MG63 (cell line): ENCODE measurements at regions not wholly inside any gene's neighbourhood (a gene's known extent, or its start where the extent isn't known, plus 50 kb on each side); places are given as distances from the start of the nearest gene placed in this dataset.

Source experiments
- DNase-seq: peaks from one replicate; pipeline ENCODE4 v3.0.0-alpha.2; 2020
- H3K27me3 ChIP-seq: fragments of 250-450 bp; sonication (Bioruptor Pico); 2 replicates; pipeline ENCODE4 v1.5.1; 2020; ENCODE audit warnings: mild to moderate bottlenecking, moderate library complexity
- H3K36me3 ChIP-seq: fragments of 250-450 bp; sonication (Bioruptor Pico); 2 replicates; pipeline ENCODE4 v1.5.1; 2020; ENCODE audit warnings: mild to moderate bottlenecking, moderate library complexity
- H3K4me3 ChIP-seq: fragments of 250-450 bp; sonication (Bioruptor Pico); 2 replicates; pipeline ENCODE4 v1.5.1; 2020; ENCODE audit warnings: mild to moderate bottlenecking, moderate library complexity
- H3K9me3 ChIP-seq: fragments of 250-450 bp; sonication (Bioruptor Pico); 2 replicates; pipeline ENCODE4 v1.5.1; 2020; ENCODE audit warnings: mild to moderate bottlenecking, moderate library complexity

DNA sequence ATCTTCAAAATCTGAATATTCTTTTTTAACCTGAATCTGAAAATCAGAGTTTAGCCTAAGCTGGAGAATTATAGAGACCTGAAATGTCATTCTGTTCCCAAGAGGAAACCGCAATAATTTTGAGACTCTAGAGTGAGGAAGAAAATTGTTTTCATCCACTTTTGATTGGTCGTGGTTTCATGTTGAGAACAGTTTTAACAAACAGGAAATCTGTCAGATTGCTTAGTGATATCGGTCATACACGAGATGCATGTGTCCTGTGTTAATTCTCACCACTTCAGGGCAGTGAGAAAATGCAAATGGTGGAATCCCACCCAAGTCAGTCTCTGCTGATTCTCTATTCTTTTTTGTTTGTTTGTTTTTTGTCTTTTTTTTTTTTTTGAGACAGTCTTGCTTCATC is 1498.5 kb upstream of the TMEM132C start:
- Histone ChIP-seq H3K27me3 (no peaks in the 10 kb centered on the region), H3K4me3 (no peak overlapping the region)
- DNase-seq: no peak

DNA sequence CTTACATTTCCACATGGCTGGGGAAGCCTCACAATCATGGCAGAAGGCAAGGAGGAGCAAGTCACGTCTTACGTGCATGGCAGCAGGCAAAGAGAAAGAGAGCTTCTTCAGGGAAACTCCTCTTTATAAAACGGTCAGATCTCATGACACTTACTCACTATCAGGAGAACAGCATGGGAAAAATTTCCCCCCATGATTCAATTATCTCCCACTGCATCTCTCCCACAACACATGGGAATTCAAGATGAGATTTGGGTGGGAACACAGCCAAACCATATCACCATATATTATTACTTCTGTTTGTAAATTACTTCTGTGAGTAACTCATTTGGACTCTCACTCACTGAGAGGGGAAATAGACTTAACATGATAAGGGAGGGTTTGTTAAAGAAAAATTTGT is 1496.8 kb upstream of the TMEM132C start:
- Histone ChIP-seq H3K27me3 (no peaks in the 10 kb centered on the region), H3K36me3 (peaks cover 18% of the 10 kb centered on the region), H3K9me3 (peaks cover 12% of the 10 kb centered on the region), H3K4me3 (peak overlapping the region; percentile 68)
- DNase-seq: no peak

More for the DNA sequence above, 1498.5 kb upstream of the TMEM132C start:
- Histone ChIP-seq H3K9me3 (peaks cover 22% of the 10 kb centered on the region), H3K36me3 (peaks cover 25% of the 10 kb centered on the region)

DNA sequence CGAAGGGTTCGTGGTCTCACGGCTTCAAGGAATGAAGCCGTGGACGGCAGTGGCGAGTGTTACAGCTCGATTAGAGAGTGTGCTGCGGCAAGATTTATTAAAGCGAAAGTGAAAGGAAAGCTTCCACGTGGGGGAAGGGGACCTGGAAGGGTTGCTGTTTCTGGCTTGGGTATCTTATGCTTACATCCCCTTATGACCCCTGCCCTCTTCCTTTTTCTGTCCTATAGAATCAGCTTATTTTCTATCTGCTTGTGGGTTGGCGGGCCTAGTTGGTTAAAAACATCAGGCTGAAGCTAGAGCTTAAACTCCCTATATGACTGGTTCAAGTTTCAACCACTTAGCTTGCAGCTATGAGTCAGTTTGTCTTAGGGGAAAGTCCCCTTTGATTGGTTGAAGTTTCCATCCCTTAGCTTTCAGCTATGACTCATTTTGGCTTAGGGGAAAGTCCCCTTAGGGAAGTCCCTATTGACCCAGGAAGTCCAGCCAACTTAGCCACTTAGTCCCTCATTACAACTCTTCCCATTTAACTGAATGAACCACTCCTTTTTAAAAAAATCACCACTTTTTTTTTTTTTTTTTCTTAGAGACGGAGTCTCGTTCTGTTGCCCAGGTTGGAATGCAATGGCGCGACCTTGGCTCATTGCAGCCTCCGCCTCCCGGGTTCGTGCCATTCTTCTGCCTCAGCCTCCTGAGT is 1494.7 kb upstream of the TMEM132C start:
- H3K9me3 ChIP-seq: peaks cover 10% of the 10 kb centered on the region
- peak overlapping the region; percentile 68 for H3K4me3 ChIP-seq
- DNase-seq: peak; percentile 81
- H3K36me3 ChIP-seq: peaks cover 18% of the 10 kb centered on the region
- H3K27me3 ChIP-seq: no peaks in the 10 kb centered on the region

DNA sequence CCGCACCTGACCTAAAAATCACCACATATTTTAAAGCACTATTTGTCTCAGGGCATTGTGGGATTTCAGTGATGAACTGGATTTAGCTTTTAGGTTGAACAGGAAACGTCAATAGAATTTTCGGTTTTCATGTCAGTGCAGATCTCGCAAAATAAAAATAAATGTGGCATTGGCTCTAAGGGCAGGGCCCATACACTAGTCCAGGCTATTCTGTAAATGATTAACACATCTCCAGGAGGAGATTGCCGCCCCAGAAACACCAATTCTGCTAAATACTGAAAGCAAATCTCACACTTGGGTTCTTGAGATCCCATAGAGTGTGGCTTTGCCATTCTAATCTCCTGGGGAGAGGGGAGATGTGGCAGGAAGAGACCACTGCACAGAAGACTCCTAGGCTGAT is 1494.0 kb upstream of the TMEM132C start:
- peaks cover 10% of the 10 kb centered on the region for H3K9me3 ChIP-seq
- H3K27me3 ChIP-seq: no peaks in the 10 kb centered on the region
- peak overlapping the region; percentile 68; the same call in 1 of the 2 replicates for H3K4me3 ChIP-seq
- peaks cover 13% of the 10 kb centered on the region for H3K36me3 ChIP-seq
- no peak for DNase-seq

DNA sequence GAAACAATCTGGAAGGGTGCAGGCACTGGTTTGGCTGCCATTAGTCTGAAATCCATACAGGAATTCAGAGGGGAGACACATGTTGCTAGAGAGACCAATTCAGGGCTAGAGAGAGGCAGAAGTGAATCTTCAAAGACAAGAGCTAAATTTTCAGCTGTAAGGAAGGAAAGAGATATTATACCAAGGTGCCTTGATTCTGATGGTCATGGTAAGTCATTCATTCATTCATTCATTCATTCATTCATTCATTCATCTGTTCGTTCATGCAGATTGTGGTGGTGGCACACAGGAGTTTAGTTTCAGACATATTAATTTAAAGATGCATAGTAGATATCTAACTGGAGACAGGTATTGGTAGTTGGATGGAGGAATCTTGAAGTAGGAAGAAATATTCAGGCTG is 1493.5 kb upstream of the TMEM132C start:
- no peak for DNase-seq
- H3K9me3 ChIP-seq: peaks cover 8% of the 10 kb centered on the region
- H3K36me3 ChIP-seq: peaks cover 9% of the 10 kb centered on the region
- no peaks in the 10 kb centered on the region for H3K27me3 ChIP-seq
- H3K4me3 ChIP-seq: no peak overlapping the region

DNA sequence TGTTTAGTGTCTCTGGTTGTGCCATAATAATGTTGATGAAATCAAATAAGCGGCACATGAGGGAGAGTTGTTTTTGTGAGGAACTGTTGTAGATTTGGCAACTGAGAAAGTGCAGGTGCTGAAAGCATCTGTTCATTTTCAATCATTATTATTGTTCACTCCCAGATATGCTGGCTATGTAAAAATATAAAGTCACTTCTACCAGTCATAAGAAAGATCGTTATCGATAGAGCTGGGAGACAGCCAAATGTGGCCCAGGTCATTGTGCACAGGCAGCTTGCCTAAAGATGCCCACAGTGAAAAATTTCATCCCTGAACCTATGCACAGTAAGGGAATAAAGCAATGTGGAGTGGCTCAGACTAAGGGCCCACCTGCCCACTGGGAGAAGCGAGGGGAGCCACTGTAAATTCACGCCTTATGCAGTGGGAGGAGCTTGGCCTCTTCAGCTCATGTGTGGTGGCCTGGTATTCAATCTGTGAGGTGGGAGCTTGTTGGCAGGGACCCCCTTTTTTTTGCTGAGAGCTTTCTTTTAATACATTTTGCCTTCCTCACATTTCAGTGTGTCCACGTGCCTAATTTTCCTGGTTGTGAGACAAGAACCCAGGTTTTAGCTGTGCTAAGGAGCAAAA is 1490.8 kb upstream of the TMEM132C start:
- no peak for DNase-seq

DNA sequence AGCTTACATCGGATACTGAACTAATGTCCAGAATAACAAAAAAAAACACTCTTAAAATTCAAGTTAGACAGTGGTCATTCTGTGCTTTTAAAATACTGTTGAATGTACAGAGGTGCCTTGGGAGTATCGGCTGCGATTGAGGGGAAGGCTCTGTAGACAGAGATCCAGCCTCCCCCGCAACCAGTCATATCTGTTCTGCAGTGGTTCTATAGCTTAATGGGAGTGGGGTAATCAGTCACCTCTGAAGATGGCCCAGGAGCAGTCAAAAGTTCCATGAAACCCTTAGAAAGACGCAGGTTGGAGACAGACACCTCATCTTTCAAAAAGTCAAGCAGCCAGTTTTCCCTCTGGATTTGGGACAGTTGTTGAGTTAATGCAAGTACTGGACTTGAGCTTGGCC is 1486.6 kb upstream of the TMEM132C start:
- no peak for DNase-seq
- no peak overlapping the region for H3K4me3 ChIP-seq
- no peaks in the 10 kb centered on the region for H3K36me3 ChIP-seq
- no peaks in the 10 kb centered on the region for H3K9me3 ChIP-seq
- no peaks in the 10 kb centered on the region for H3K27me3 ChIP-seq

More for the DNA sequence above, 1490.8 kb upstream of the TMEM132C start:
- H3K36me3 ChIP-seq: no peaks in the 10 kb centered on the region
- H3K4me3 ChIP-seq: no peak overlapping the region
- H3K9me3 ChIP-seq: no peaks in the 10 kb centered on the region
- H3K27me3 ChIP-seq: no peaks in the 10 kb centered on the region

DNA sequence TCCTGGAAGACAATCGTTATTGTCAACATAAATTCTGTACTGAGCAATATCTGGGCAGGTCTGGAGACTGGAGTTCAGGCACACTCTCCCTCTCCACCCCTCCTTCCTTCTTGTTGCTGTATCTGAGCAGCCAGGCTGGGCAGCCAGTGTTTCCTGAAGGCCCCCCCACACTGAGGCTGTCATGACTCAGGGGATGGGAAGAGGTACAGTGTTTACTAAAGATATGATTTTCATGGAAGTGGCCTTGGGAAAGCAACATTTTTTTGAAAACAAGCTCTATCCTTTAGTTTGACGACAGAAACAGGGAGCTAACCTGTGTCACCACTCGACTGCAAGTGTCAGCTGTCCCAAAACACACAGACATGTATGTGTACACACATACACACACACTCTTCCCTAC is 1485.4 kb upstream of the TMEM132C start:
- Histone ChIP-seq H3K4me3 (no peak overlapping the region), H3K36me3 (no peaks in the 10 kb centered on the region), H3K27me3 (no peaks in the 10 kb centered on the region), H3K9me3 (no peaks in the 10 kb centered on the region)
- peak; percentile 5 for DNase-seq

DNA sequence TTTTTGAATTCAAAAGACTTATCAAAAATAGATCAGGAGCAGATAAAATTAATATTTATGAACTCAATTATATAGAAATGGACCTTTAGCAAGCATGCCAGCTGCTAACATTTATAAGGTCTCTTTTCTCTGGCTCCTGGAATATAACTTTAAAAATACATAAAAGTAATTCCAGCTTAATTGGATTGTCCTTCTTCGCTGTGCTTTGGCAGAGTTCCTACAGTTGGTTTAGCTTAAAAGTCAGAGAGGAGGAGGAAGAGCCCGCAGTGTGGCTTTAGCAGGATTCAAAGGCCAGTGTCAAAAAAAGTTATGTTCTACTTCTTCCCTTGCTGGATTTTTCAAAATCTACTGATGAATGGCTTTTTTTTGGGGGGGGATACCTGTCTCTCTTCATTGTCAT is 1484.9 kb upstream of the TMEM132C start:
- Histone ChIP-seq H3K9me3 (no peaks in the 10 kb centered on the region), H3K27me3 (no peaks in the 10 kb centered on the region), H3K36me3 (no peaks in the 10 kb centered on the region), H3K4me3 (no peak overlapping the region)
- DNase-seq: no peak

DNA sequence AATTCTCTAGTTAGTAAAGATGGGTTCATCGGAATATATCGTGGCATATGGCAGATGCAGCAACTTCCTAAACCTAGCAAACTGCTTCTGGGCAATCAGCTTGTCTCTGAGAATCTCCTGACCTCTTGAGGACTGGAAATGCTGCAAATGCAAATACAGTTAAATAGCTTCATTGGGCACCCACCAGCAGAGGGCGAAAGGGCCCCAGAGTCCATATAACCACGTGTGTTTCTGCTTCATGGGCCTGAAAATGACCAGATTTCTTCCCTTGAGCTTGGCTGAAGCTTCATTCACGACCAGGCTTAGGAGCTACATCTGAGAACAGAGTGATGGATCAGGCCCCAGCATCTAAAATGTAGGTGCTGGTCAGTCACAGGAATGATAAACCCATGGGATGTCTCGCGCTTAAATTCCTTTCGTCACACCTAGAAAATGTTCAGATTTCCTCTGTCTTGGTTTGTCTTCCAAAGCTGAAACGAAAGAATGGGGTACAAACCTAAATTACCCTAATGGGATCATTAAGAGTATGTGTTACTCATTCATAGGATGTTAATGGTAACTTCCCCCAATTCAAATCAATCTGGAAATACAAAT is 1482.5 kb upstream of the TMEM132C start:
- no peaks in the 10 kb centered on the region for H3K36me3 ChIP-seq
- H3K27me3 ChIP-seq: no peaks in the 10 kb centered on the region
- no peaks in the 10 kb centered on the region for H3K9me3 ChIP-seq
- DNase-seq: peak; percentile 51
- H3K4me3 ChIP-seq: no peak overlapping the region

DNA sequence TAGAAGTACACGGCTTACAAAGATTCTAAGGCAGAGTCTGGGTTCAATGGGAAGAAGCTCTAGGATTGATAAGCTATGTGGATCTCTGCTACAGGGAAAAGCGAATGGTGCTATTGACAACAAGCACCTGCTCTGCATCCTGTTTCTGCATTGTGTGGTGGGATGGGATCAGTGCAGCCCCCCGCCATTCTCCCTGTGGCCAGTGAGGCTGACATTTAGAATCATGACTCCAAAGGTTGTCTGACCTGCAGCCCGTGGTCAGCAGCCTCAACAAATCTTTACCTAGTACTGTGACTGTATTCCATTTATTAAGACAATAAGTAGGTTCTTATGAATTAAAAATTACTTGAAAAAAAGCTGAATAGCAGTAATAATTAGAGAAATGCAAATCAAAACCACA is 1477.0 kb upstream of the TMEM132C start:
- Histone ChIP-seq H3K36me3 (no peaks in the 10 kb centered on the region), H3K27me3 (no peaks in the 10 kb centered on the region), H3K9me3 (no peaks in the 10 kb centered on the region), H3K4me3 (no peak overlapping the region)
- DNase-seq: no peak

DNA sequence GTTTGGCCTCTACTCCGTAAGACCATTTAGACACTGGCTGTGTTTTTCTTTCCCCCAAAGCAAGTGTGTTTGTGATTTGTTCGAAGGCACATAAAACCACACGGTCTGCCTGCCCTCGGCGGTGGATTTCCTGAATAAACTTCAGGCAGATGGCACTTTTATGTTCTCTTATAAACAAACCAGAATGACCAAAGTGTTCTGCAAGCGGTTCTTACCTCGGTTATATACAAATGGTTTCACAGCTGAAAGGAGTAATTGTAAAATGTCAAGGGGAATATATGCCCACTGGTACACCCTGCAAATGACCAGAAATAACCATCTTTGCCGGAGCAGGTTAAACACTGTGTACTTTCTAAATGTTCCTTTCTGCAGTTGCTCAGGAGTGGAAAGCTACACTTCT is 1475.8 kb upstream of the TMEM132C start:
- DNase-seq: no peak
- Histone ChIP-seq H3K36me3 (no peaks in the 10 kb centered on the region), H3K9me3 (no peaks in the 10 kb centered on the region), H3K27me3 (no peaks in the 10 kb centered on the region), H3K4me3 (no peak overlapping the region)

DNA sequence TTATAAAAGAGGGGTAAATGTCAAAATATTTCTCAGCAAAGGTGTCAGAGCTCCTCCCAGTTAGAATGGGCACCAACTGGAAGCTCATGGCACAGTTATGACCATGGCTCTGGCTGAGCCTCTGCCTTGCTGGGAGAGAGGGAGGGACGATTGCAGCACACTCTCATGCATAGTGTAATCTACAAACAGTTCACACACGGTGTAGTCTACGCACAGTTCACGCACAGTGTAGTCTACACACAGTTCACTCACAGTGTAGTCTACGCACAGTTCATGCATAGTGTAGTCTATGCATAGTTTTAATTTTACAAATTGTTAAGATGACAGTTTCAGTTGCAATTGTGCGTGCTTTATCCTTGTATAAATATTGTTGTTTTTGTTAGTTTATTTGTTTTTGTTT is 1474.6 kb upstream of the TMEM132C start:
- no peak for DNase-seq
- Histone ChIP-seq H3K4me3 (no peak overlapping the region), H3K36me3 (no peaks in the 10 kb centered on the region), H3K27me3 (no peaks in the 10 kb centered on the region), H3K9me3 (no peaks in the 10 kb centered on the region)

DNA sequence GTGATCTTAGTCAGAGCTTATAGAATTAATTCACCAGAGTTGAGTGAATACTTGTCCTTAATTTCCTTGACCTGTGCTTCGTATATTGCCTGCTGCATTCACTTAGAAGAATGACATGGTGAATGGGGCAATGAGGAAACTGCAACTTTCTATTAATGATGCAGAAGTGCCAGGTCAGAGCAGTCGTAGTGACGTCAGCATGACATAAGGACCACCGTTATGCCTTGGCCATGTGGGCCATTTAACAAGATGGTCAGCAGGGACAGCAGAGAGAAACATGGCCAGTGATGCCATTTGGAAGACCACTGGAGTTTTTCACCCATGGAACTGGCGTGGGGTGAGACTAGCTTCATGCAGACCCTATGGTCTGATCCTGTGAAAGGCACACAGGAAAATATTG is 1469.4 kb upstream of the TMEM132C start:
- no peak for DNase-seq
- Histone ChIP-seq H3K9me3 (no peaks in the 10 kb centered on the region), H3K36me3 (no peaks in the 10 kb centered on the region)

DNA sequence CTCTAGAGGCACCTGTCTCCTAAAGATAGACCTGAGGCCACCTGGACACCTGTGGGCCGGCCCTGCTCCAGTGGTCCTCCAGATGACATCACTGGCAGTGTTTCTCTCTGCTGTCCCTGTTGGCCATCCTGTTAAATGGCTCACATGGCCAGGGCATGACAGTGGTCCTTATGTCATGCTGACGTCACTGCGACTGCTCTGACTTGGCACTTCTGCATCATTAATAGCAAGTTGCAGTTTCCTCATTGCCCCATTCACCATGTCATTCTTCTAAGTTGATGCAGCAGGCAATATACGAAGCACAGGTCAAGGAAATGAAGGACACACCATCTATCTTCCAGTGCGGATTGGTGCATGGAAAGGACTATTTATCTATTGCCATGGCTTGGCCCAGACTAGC is 1468.5 kb upstream of the TMEM132C start:
- H3K27me3 ChIP-seq: no peaks in the 10 kb centered on the region

More for the DNA sequence above, 1469.4 kb upstream of the TMEM132C start:
- H3K4me3 ChIP-seq: no peak overlapping the region
- no peaks in the 10 kb centered on the region for H3K27me3 ChIP-seq

DNA sequence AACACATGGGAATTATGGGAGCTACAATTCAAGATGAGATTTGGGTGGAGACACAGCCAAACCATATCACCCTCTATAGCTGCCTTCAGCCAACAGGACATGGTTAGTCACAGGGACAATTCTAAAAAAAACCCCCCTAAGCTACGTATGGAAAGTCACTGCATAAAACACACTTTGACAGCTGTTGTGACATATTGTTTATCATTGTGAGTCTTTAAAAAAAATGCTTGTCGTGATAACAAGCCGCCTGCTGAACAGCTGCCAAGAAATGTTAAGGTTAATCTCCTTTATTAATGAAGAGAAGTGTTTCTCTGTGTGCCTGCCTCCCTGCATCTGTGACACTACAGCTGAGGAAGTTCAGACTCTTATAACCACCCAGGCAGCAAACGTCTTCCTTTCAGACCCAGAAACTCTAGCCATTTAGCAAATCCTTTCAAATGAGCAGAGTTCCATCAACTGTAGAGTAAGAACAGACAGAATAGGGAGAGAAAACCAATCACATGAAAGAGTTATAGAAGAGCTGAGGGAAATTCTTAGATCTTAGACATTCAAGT is 1459.6 kb upstream of the TMEM132C start:
- no peaks in the 10 kb centered on the region for H3K9me3 ChIP-seq
- no peak for DNase-seq
- no peaks in the 10 kb centered on the region for H3K36me3 ChIP-seq
- H3K27me3 ChIP-seq: no peaks in the 10 kb centered on the region
- no peak overlapping the region for H3K4me3 ChIP-seq

More for the DNA sequence above, 1468.5 kb upstream of the TMEM132C start:
- Histone ChIP-seq H3K9me3 (no peaks in the 10 kb centered on the region), H3K4me3 (no peak overlapping the region), H3K36me3 (no peaks in the 10 kb centered on the region)
- no peak for DNase-seq

DNA sequence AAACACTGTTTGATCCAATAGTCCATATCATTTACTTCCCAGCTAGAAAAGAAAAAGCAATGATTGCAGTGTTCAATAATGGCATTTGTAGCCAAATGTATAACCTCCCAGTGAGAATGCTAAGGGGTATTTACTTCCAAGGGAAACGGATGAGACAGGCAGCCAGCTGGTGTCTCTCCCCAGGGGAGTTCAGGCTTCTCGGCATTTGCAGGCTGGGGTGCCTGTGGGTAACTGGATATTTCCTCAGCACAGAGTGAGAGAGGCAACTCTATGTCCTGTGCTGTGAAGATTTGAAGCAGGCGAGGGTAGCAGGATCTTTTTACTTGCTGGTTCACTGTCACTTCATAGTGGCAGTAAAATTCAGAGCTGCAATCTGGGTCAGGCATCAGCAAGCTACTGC is 1455.6 kb upstream of the TMEM132C start:
- H3K36me3 ChIP-seq: no peaks in the 10 kb centered on the region
- H3K27me3 ChIP-seq: no peaks in the 10 kb centered on the region
- DNase-seq: no peak
- no peak overlapping the region for H3K4me3 ChIP-seq
- H3K9me3 ChIP-seq: no peaks in the 10 kb centered on the region
